Thyroid gland (tissue), 4 donors: ENCODE measurements at regions not wholly inside any gene's neighbourhood (a gene's known extent, or its start where the extent isn't known, plus 50 kb on each side); places are given as distances from the start of the nearest gene placed in this dataset.

Experiments used
- DNase-seq, 2 donors: peaks; one replicate each; pipeline ENCODE4 v3.0.0-alpha.2; 2019
- H3K27ac ChIP-seq, 3 donors: fragments of 200-600 bp; sonication (generic); 1 replicate in 2 of 3; 2 replicates in 1 of 3; pipeline ENCODE4 v1.5.1; 2016 to 2019; ENCODE audit warnings: mild to moderate bottlenecking in 1 of 3, moderate library complexity in 1 of 3
- H3K27me3 ChIP-seq: fragments of 200-600 bp; sonication (generic); one replicate; pipeline ENCODE4 v1.5.1; 2019
- H3K36me3 ChIP-seq, 2 donors: fragments of 200-600 bp; sonication (generic); one replicate each; pipeline ENCODE4 v1.5.1; 2016 to 2019
- H3K4me1 ChIP-seq, 2 donors: fragments of 200-600 bp; sonication (generic); one replicate each; pipeline ENCODE4 v1.5.1; 2017 to 2019
- H3K4me3 ChIP-seq, 3 donors: fragments of 200-600 bp; sonication (generic); replicated peaks in 1 of 3; 1 replicate in 2 of 3; 2 replicates in 1 of 3; pipeline ENCODE4 v1.5.1; 2016; ENCODE audit warnings: mild to moderate bottlenecking in 1 of 3
- H3K9me3 ChIP-seq: fragments of 200-600 bp; sonication (generic); one replicate; pipeline ENCODE4 v1.5.1; 2017
- POLR2A ChIP-seq, 2 donors: fragments of 450-650 bp; IDR thresholded peaks; one replicate each; pipeline ENCODE4 v1.6.1; 2017; ENCODE audit warnings: antibody characterized with exemption in 2 of 2, mild to moderate bottlenecking in 2 of 2, moderate library complexity in 1 of 2
- WGBS, 2 donors: methylation state at CpG; one replicate each; pipeline ENCODE4 v1.1.5; 2017; 5-methylcytosine and 5-hydroxymethylcytosine counted together
- intact Hi-C: fragments of 100-400 bp; cut with DNase I; formaldehyde crosslinking; loops from one replicate; pipeline ENCODE4 v1.15.1; 2023
- TF ChIP-seq, protein P1 (sequence below), 6 experiments: fragments of 200-600 bp in 3 of 6; fragments of 450-650 bp in 3 of 6; sonication (generic) in 3 of 6; IDR thresholded peaks; one replicate each; pipeline ENCODE4 v1.5.1; 2016 to 2019; ENCODE audit warnings: antibody characterized with exemption in 6 of 6, mild to moderate bottlenecking in 2 of 6, inconsistent platforms in 1 of 6, moderate library complexity in 1 of 6

DNA sequence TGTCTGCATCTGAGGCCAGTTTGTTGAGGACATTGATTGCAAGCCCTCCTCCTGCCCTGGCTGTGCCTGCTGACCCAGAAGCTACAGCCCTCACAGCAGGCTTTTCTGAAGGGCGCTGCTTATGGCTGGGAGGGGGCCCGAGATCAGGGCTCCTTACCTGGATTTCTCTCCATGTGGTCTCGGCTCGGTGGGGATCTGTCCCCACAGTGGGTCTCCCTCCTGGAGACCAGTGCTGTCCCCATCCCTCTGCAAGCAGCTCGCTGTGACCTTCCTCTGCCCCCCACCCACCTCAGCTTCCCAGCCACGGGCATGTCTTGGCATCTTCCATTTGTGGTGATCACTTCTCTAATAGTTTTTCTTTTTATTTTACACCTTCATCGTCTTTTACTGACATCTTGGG is 357.9 kb downstream of the IRX2 start:
- intact Hi-C loops: no loop called here
- WGBS, 2 donors: 74 to 86% methylated on average over 7 of the region's 7 CpGs

DNA sequence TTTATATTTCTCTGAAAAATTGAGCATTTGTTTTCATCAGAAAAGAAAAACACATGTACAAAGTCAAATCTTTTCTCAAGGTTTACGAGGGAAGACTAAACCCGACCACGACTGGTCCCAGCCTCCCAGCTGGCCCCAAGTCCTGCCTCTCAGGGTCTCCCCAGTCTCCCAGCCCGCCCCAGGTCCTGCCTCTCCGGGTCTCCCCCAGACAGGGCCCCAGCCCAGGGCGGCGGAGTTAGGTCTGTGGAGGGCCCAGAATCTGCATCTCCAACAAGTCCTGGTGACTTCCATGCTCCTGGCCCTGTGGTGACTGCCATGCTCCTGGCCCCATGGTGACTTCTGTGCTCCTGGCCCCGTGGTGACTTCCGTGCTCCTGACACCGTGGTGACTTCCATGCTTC is 359.9 kb downstream of the IRX2 start:
- DNase-seq: no peak
- Histone ChIP-seq H3K9me3 (no peaks in the 10 kb centered on the region), H3K36me3 (no peaks in the 10 kb centered on the region), H3K4me1 (no peaks in the 10 kb centered on the region), H3K4me3 (no peak overlapping the region), H3K27ac (no peak overlapping the region), H3K27me3 (no peaks in the 10 kb centered on the region)
- TF ChIP-seq, protein P1, sequence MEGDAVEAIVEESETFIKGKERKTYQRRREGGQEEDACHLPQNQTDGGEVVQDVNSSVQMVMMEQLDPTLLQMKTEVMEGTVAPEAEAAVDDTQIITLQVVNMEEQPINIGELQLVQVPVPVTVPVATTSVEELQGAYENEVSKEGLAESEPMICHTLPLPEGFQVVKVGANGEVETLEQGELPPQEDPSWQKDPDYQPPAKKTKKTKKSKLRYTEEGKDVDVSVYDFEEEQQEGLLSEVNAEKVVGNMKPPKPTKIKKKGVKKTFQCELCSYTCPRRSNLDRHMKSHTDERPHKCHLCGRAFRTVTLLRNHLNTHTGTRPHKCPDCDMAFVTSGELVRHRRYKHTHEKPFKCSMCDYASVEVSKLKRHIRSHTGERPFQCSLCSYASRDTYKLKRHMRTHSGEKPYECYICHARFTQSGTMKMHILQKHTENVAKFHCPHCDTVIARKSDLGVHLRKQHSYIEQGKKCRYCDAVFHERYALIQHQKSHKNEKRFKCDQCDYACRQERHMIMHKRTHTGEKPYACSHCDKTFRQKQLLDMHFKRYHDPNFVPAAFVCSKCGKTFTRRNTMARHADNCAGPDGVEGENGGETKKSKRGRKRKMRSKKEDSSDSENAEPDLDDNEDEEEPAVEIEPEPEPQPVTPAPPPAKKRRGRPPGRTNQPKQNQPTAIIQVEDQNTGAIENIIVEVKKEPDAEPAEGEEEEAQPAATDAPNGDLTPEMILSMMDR (IDR thresholded peaks at IDR 0.05): no peak
- no peak for TF ChIP-seq POLR2A (IDR thresholded peaks at IDR 0.05)
- intact Hi-C loops: no loop called here
- WGBS, 2 donors: 79 to 85% methylated on average over 10 of the region's 10 CpGs

More for the DNA sequence above, 357.9 kb downstream of the IRX2 start:
- H3K27ac ChIP-seq: no peak overlapping the region
- H3K27me3 ChIP-seq: no peaks in the 10 kb centered on the region
- no peak for DNase-seq
- TF ChIP-seq POLR2A (IDR thresholded peaks at IDR 0.05): no peak
- TF ChIP-seq, protein P1 (IDR thresholded peaks at IDR 0.05): no peak
- H3K4me3 ChIP-seq: no peak overlapping the region
- H3K9me3 ChIP-seq: no peaks in the 10 kb centered on the region
- no peaks in the 10 kb centered on the region for H3K36me3 ChIP-seq
- no peaks in the 10 kb centered on the region for H3K4me1 ChIP-seq

DNA sequence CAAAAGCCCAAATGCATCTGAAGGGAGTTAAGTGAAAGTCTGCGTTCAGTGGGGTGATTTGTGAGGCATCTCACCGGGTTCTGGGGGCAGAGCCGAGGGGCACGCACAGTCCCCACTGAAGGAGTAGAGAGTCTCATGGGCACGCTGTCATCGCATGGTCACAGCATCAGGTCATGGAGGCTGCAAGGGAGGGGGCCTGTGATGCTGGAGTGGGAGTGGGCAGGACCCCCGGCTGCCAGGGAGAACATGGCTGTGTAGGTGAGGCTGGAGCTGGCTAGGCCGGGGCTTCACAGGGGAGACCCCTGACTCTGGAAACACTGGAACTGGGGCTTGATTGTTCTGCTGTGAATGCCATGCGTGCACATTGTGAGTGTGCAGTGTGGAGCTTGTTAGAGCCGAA is 360.5 kb downstream of the IRX2 start:
- H3K36me3 ChIP-seq: no peaks in the 10 kb centered on the region
- no peaks in the 10 kb centered on the region for H3K9me3 ChIP-seq
- no peaks in the 10 kb centered on the region for H3K27me3 ChIP-seq
- no peaks in the 10 kb centered on the region for H3K4me1 ChIP-seq
- no peak overlapping the region for H3K27ac ChIP-seq
- intact Hi-C loops: no loop called here
- no peak for DNase-seq
- TF ChIP-seq POLR2A (IDR thresholded peaks at IDR 0.05): no peak
- TF ChIP-seq, protein P1 (IDR thresholded peaks at IDR 0.05): no peak
- no peak overlapping the region for H3K4me3 ChIP-seq
- WGBS, 2 donors: 88% methylated on average over 10 of the region's 10 CpGs

DNA sequence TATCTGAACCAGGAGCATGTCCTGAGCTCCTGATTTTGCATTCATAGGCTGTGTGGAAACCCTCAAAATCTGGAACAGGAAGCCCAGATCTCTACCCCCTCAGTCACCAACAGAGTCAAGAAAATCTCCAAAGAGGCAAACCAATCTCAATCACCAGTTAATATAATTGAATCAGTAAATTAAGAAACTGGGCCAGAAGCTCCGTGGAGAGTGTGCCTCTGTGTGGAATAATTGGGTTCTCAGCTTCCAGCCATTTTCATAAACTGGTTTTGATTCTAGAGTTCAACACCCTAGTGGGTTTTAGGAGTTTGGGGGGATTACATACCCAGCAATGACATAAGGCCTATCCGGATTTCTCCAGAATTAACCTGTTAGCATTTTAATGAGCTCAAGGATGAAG is 362.9 kb downstream of the IRX2 start:
- H3K4me1 ChIP-seq: no peaks in the 10 kb centered on the region
- no peak for DNase-seq
- no peak overlapping the region for H3K4me3 ChIP-seq
- H3K9me3 ChIP-seq: no peaks in the 10 kb centered on the region
- no peak overlapping the region for H3K27ac ChIP-seq
- H3K27me3 ChIP-seq: no peaks in the 10 kb centered on the region
- TF ChIP-seq POLR2A (IDR thresholded peaks at IDR 0.05): no peak
- TF ChIP-seq, protein P1 (IDR thresholded peaks at IDR 0.05): no peak
- no peaks in the 10 kb centered on the region for H3K36me3 ChIP-seq
- 75 to 85% methylated on average over 2 of the region's 2 CpGs for WGBS, 2 donors
- intact Hi-C loops: no loop called here

DNA sequence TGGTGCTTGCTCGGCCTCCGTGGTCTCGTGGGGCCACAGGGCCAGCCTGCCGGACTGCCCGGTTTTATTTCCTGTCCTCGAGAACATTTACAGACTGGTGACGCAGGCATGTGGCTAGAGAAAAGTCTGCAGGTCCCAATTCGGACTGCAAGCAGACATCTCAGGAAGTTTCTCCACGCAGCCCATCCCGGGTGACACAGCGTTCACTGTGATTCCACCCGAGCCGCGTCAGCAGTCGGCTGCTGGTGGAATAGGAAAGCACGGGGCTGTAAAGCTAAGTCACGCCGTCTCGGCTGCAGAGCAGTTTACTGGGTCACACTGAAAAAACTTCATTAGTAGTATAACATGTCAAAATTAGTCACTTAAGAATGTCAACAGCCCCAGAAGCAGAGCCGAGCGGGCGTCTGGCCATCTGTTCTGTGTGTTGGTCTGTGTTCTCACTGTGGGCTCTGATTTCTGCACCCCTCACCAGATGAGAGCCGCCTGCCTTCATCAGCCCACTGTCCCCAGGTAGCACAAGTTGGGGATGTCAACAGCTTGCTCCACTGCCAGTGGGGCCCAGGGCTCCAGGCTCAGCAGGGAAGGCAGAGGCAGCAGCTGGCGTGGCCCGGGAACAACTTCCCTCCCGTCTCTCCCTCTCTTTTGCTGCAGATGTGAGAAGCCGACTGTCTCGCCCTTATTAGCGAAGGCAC is 363.7 kb downstream of the IRX2 start:
- 52 to 69% methylated on average over 25 to 26 of the region's 29 CpGs for WGBS, 2 donors
- no peaks in the 10 kb centered on the region for H3K27me3 ChIP-seq
- no peak for DNase-seq
- H3K27ac ChIP-seq: no peak overlapping the region
- intact Hi-C loops: no loop called here
- H3K4me1 ChIP-seq: no peaks in the 10 kb centered on the region
- H3K36me3 ChIP-seq: no peaks in the 10 kb centered on the region
- TF ChIP-seq, protein P1 (IDR thresholded peaks at IDR 0.05): no peak
- TF ChIP-seq POLR2A (IDR thresholded peaks at IDR 0.05): no peak
- no peaks in the 10 kb centered on the region for H3K9me3 ChIP-seq
- H3K4me3 ChIP-seq: no peak overlapping the region
